ENCODE measurements at regions not wholly inside any gene's neighbourhood (a gene's known extent, or its start where the extent isn't known, plus 50 kb on each side); places are given as distances from the start of the nearest gene placed in this dataset.

DNA sequence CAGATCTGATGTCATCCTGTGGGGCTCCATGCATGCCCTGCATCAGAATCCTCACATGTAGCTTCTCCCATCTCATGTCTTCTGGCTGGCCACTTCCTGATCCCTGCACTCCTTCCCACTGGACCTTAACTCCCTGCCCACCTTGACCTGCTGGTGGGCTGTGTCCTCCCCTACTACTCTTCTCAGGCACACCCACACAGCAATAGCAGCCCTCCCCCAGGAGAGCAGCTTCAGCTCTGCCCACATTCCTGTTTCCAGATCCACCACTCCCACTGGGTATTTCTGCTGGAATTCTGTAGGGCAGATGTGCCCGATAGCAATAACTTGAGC is 137.0 kb upstream of the HS6ST1 start:
- TF ChIP-seq, protein P1, sequence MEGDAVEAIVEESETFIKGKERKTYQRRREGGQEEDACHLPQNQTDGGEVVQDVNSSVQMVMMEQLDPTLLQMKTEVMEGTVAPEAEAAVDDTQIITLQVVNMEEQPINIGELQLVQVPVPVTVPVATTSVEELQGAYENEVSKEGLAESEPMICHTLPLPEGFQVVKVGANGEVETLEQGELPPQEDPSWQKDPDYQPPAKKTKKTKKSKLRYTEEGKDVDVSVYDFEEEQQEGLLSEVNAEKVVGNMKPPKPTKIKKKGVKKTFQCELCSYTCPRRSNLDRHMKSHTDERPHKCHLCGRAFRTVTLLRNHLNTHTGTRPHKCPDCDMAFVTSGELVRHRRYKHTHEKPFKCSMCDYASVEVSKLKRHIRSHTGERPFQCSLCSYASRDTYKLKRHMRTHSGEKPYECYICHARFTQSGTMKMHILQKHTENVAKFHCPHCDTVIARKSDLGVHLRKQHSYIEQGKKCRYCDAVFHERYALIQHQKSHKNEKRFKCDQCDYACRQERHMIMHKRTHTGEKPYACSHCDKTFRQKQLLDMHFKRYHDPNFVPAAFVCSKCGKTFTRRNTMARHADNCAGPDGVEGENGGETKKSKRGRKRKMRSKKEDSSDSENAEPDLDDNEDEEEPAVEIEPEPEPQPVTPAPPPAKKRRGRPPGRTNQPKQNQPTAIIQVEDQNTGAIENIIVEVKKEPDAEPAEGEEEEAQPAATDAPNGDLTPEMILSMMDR (IDR thresholded peaks at IDR 0.05), result no peak
- TF ChIP-seq POLR2A (IDR thresholded peaks at IDR 0.05), result no peak

Data from lower leg skin (tissue), 3 donors.